HG02759 (cell line): ENCODE measurements at regions not wholly inside any gene's neighbourhood (a gene's known extent, or its start where the extent isn't known, plus 50 kb on each side); places are given as distances from the start of the nearest gene placed in this dataset.
"Not testable (repeated sequence)": the region's sequence is repeated elsewhere in the genome, so short reads cannot be mapped to it uniquely, and the experiment has no call there.

Experiments
- ATAC-seq: cut with Tn5 transposase; IDR thresholded peaks from one replicate; pipeline ENCODE4 v1.9.1; 2021; ENCODE audit warnings: mild to moderate bottlenecking, moderate library complexity; ENCODE audit not compliant: unreplicated experiment

GRCh38 chr6:91280494-91280830 is 693.6 kb upstream of the MAP3K7 start:
- ATAC-seq = no peak

DNA sequence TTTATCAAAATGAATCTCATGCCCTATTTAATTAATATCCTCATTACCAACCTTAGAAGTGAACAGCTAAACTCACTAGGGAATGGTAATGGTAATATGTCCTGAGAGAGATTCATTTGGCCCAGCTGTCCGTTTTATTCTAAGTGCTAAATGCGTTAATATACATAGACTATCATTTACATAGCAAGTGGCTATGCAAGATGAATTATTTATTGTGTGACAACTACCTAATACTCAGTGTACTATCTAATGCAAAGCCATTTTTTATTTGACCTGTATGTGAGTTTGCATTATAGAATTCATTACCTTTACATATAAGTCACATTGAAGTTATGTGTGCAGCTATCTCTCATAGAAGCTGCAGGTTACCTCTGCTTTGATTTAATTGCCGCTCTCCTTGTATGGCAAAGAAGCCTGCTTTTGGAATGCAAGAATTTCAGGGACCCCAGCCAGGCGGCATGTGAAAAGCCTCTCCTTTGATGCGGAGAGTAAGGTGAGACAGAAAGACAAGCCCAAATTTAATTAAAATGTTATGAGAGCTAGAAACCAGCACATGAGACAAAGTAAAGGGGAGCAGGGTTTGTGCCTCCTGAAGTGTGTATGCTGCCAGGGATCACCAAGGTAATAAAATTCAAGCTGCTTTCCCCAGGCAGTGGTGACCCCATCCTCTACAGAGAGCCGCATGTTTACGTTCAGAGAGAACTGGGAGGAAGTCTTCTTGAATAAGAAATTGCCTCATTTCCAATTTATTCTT is 693.0 kb upstream of the MAP3K7 start:
- ATAC-seq = no peak

GRCh38 chr6:91278416-91278815 is 691.5 kb upstream of the MAP3K7 start:
- ATAC-seq = no peak

DNA sequence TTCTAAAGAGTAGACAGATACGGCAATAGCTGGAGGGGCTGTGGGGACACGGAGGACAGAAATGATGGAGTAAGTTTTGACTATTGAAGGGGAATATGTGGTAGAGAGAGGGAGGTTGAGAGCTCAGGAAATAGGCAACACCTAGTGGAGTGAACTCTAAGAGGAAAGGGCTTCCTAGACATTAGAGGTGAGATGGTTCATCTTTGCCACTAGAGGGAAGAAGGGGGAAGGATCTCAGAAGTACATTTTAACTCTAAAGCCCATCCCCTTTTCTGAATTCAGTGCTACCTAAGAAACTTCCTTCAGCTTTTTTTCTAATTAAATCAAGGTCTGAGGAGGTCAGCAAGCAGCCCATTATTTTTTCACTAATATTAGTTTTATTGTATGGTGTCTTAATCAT is 689.4 kb upstream of the MAP3K7 start:
- peak; percentile 69 for ATAC-seq

GRCh38 chr6:91273729-91274128 is 686.9 kb upstream of the MAP3K7 start:
- no peak for ATAC-seq

DNA sequence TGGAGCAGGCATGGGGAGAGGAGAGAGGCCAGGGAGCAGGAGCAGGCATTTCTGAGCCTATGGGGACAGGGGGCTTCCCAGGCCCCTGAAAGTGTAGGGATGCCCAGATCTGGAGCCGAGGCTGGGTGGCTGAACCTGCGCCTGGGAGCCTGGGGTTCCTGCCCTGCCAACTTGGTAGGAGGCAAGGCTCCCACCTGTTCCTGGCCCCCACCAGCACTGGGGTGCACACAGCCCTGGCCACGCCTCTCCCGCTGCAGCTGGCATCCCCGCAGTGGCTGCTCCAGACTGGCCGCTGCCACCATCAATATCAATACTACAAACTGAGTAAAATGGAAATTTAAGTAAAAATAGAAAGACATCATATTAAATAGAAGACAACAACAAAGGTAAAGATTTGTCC is 684.9 kb upstream of the MAP3K7 start:
- ATAC-seq = no peak

DNA sequence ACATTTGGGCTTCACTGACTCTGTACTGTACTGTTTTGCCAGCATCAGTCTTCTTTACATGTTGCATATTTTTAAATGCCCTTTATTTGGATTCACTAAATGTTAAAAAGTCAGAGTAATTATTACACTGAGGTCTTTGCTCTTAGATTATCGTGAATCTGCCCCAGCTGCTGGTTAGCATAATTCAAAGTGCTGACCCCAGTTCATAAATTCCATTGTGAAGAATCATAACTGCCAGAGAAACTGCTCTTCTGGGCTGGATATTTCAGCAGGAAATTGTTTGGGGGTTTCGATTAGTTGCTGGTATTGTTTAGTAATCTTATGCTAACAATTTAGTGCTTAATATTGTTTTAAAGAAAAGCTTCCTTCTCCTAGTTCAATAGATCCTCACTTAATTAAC is 682.1 kb upstream of the MAP3K7 start:
- no peak for ATAC-seq

DNA sequence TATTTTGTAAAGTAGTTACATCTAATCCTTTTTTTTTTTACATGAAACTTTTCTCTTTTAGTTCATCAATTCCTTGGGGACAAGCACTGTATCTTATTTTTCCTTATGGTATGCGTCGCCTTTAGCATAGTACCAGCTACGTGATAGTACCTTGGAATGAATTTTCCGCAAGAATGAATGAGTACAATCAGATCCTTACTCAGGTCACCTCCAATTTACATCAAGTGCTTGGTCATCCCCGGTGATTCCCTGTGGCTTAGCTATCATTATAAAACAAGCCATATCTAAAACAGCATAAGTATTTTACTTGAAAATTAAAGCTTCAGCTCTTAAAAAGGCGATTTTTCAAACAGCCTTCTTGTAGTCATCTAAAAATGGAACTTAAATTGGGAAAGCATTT is 680.4 kb upstream of the MAP3K7 start:
- no peak for ATAC-seq

- no peak for ATAC-seq
Measured at GRCh38 chr6:91266156-91266555, 679.3 kb upstream of the MAP3K7 start.

- ATAC-seq = no peak
Measured at GRCh38 chr6:91243436-91243835, 656.6 kb upstream of the MAP3K7 start.

- no peak for ATAC-seq
Measured at GRCh38 chr6:91242614-91242949, 655.7 kb upstream of the MAP3K7 start.

- ATAC-seq = no peak
Measured at GRCh38 chr6:91241946-91242613, 655.2 kb upstream of the MAP3K7 start.

DNA sequence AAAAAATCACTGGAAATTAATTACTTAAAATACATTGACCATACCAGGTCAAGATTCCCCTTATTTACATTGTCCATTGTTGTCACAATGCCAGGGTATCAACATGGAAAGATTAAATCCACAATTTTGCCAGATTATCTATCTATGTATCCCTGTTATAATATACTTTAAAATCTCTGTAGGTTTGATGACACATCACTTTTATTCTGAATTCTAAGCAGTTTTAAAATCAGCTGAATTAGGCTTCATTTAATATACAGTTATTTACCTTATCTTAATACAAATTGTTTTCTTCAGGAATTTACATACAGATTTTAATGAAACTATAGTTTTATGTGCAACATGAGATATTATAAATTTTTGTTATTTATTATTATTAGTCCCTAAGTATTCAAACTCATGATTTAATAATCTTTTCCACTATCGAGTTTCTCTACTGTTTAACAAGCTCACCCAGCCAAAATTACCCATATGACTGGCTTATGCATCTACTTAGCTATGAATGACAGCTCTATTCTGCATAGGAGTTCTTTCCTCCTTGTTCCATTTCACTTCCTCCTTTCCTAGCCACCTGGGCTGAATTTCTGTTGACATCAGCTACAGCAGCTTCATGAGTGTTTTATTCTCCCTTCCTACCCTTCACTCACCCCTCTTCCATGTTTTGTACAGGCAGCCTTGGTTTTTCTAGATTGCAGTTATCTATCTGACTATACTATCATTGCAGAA is 654.2 kb upstream of the MAP3K7 start:
- ATAC-seq = peak; percentile 74

DNA sequence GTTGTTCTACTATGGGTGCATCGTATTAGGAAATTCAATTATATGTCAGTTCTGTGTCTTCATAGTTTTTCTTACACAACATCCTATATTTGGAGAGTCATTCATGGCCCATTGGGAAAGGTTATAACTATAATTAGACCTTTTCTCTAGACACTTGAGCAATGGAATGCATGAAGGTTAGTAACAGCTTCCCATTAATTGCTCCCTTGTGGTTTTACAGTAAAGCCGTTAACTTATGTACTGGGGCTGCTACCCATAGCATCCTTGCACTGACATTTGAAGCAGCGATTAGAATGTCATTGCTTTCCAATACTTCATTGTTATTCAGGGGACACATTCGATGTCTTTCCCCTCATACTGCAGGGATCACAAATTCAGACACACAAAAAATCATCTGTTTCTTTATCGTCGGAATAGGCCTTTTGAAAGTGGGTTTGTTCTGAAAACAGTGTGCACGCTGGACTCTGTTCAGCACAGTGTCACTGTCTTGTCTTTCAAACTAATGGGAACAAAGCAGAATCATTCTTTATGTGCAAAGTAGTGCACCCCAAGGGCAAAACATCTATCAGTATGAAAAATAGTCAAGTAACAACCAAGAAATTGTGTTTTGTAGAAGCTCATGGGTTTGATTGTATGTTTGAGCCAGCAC is 634.3 kb upstream of the MAP3K7 start:
- no peak for ATAC-seq

DNA sequence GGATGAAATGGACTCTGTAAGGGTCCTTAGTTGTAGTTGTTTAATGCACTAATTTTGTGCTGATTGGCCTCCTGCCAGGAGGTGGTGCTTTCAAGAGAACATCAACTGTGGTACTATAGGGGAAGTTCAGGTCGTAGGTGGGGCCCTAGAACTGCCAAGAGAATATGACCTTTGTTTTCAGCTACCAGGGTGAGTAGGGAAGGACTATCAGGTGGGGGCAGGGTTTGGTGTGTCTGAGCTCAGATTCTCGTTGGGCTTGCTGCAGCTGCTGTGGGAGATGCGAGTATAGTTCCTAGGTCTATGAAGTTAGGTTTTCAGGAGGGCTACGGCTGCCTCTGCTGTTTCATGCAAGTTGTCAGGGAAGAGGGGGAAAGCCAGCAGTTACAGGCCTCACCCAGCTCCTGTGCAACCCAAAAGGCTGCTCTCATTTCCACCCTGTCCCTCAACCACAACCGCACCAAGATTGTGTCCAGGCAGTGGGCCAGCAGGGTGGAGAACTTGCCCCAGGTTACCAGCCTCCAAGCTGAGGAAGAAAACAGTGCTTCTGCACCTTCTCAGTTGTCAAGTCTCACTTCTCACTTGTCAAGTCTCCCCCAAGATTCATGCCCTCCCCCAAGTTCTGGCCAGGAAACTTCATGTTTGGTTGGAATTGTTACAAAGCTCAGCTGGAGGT is 626.5 kb upstream of the MAP3K7 start:
- ATAC-seq = no peak

DNA sequence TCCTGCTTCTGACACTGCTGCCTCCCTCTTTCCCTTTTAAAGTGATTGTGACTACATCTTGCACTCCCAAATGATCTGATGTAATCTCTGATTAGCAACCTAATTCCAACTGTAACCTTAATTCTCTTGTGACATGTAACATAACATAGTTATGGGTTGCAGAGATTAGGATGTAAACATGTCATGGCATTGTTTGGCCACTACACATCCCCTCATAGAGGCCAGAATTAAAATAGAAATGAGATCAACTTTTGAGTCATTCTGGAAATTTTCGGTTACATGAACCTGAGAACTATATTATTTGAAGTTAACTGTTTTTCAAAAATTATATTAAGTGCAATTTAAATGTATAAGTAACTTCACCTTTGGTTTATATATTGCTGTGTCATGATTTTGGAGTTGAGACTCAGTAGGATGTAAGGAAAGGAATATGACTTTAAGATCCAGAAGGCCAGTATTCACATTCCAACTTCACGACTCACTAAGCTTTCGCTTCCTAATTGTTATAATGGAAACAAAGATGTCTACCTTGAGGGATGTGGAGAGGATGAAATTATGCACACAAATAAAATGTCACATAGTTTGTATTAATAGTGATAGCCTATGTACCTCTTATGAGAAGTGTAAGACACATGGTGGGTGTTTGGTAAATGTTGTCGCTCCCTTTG is 611.9 kb upstream of the MAP3K7 start:
- ATAC-seq = no peak

GRCh38 chr6:91196729-91197128 is 609.9 kb upstream of the MAP3K7 start:
- ATAC-seq = no peak

GRCh38 chr6:91193446-91193845 is 606.6 kb upstream of the MAP3K7 start:
- ATAC-seq = no peak

DNA sequence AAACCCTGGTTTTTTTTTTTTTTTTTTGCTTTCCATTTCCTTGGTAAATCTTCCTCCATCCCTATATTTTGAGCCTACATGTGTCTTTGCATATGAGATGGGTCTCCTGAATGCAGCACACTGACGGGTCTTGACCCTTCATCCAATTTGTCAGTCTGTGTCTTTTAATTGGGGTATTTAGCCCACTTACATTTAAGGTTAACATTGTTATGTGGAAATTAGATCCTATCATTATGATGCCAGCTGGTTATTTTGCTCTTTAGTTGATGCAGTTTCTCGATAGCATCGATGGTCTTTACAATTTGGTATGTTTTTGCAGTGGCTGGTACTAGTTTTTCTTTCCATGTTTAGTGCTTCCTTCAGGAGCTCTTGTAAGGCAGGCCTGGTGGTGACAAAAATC is 603.2 kb upstream of the MAP3K7 start:
- not testable (repeated sequence) for ATAC-seq

DNA sequence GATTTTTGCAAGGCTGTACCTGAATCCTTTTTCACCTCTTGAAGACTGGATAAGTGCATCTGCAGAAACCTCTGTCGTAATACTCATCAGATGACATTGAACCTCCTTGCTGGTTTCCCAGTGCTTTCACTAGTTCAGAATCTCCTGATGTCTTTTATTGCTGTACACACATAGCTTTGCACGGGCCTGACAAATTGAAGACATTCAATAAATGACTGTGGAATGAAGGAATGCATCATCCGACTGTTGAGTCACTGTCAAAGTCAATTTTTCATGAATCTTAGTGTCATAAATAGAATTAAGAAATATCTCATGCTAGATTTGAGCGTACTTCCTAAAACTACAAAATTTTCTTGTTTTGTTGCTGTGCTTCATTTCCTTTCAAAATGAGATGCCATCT is 598.2 kb upstream of the MAP3K7 start:
- no peak for ATAC-seq

DNA sequence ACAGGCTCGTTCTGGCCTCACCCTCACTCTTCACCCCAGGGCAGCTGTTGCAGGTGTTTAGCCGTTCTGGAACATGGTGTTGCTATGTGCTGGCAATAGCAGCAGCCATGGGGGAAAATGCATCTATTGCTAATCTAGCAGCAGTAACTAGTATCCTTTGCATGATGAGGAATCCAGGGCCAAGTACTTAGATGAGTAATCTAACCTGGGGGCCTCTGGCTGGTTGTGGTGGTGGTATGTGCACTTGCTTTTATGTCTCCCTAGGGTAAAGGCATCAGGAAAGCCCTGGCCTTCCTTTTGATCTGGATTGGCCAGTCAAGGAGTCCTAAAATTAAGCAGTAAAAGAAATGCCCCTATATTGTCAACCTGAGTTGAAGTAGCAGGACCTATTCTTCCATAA is 594.5 kb upstream of the MAP3K7 start:
- no peak for ATAC-seq
